Tibial artery (tissue), 4 donors: ENCODE measurements at regions not wholly inside any gene's neighbourhood (a gene's known extent, or its start where the extent isn't known, plus 50 kb on each side); places are given as distances from the start of the nearest gene placed in this dataset.

Source experiments
- DNase-seq, 2 donors: peaks; one replicate each; pipeline ENCODE4 v3.0.0-alpha.2; 2019
- H3K27ac ChIP-seq, 2 donors: fragments of 200-600 bp; sonication (generic) in 1 of 2; 1 replicate in 1 of 2; 2 replicates in 1 of 2; pipeline ENCODE4 v1.5.1; 2018 to 2019; ENCODE audit warnings: mild to moderate bottlenecking in 1 of 2
- H3K27me3 ChIP-seq, 2 donors: fragments of 200-600 bp; sonication (generic) in 1 of 2; one replicate each; pipeline versions ENCODE4 v1.5.1 to v1.6.0; 2016 to 2019
- H3K36me3 ChIP-seq, 3 donors: fragments of 200-600 bp; sonication (generic) in 2 of 3; one replicate each; pipeline ENCODE4 v1.5.1; 2016 to 2019; ENCODE audit warnings: mild to moderate bottlenecking in 2 of 3
- H3K4me1 ChIP-seq, 4 donors: fragments of 200-600 bp; sonication (generic) in 2 of 4; 1 replicate in 3 of 4; 2 replicates in 1 of 4; pipeline ENCODE4 v1.5.1; 2016 to 2019
- H3K4me3 ChIP-seq, 2 donors: fragments of 200-600 bp; sonication (generic) in 1 of 2; 1 replicate in 1 of 2; 2 replicates in 1 of 2; pipeline ENCODE4 v1.5.1; 2018 to 2019; ENCODE audit warnings: mild to moderate bottlenecking in 2 of 2
- H3K9me3 ChIP-seq, 3 donors: fragments of 200-600 bp; sonication (generic) in 1 of 3; one replicate each; pipeline ENCODE4 v1.5.1; 2016 to 2019
- intact Hi-C: fragments of 100-400 bp; cut with DNase I; formaldehyde crosslinking; loops from one replicate; pipeline ENCODE4 v1.15.0; 2023; ENCODE audit warnings: low total_unique reads
- TF ChIP-seq, protein P1 (sequence below), 2 experiments: fragments of 200-600 bp in 1 of 2; fragments of 450-650 bp in 1 of 2; IDR thresholded peaks; one replicate each; pipeline ENCODE4 v1.5.1; 2017 to 2019; ENCODE audit warnings: antibody characterized with exemption in 2 of 2, mild to moderate bottlenecking in 1 of 2, moderate library complexity in 1 of 2

- Histone ChIP-seq H3K27ac (no peak overlapping the region), H3K27me3 (no peaks in the 10 kb centered on the region), H3K4me1 (no peaks in the 10 kb centered on the region), H3K9me3 (no peaks in the 10 kb centered on the region), H3K36me3 (no peaks in the 10 kb centered on the region), H3K4me3 (no peak overlapping the region)
- TF ChIP-seq, protein P1, sequence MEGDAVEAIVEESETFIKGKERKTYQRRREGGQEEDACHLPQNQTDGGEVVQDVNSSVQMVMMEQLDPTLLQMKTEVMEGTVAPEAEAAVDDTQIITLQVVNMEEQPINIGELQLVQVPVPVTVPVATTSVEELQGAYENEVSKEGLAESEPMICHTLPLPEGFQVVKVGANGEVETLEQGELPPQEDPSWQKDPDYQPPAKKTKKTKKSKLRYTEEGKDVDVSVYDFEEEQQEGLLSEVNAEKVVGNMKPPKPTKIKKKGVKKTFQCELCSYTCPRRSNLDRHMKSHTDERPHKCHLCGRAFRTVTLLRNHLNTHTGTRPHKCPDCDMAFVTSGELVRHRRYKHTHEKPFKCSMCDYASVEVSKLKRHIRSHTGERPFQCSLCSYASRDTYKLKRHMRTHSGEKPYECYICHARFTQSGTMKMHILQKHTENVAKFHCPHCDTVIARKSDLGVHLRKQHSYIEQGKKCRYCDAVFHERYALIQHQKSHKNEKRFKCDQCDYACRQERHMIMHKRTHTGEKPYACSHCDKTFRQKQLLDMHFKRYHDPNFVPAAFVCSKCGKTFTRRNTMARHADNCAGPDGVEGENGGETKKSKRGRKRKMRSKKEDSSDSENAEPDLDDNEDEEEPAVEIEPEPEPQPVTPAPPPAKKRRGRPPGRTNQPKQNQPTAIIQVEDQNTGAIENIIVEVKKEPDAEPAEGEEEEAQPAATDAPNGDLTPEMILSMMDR (IDR thresholded peaks at IDR 0.05), result no peak
- no peak for DNase-seq
- intact Hi-C loops, result no loop called here
Measured at GRCh38 chr4:184575306-184575705, 73.9 kb downstream of the CASP3 start.

DNA sequence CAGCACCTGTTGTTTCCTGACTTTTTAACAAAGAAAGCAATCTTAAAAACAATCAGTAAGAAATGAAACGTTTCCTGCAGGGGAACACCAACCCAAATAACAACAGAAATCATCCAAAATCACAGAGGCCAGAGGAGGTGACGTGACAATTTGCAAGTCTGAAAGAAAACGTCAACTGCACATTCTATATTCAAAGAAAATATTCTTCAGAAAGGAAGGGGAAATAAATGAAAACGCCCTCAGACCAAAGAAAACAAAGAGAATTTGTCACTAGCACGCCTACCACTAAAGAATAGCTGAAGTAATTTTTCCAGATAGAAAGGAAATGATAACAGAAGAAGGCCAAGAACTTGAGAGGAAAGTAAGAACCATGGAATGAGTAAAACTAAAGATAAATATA lies 74.4 kb downstream of the CASP3 start:
- H3K4me1 ChIP-seq, result no peaks in the 10 kb centered on the region
- no peaks in the 10 kb centered on the region for H3K36me3 ChIP-seq
- intact Hi-C loops, result no loop called here
- H3K4me3 ChIP-seq, result no peak overlapping the region
- DNase-seq, result no peak
- H3K9me3 ChIP-seq, result no peaks in the 10 kb centered on the region
- no peaks in the 10 kb centered on the region for H3K27me3 ChIP-seq
- H3K27ac ChIP-seq, result no peak overlapping the region
- TF ChIP-seq, protein P1 (IDR thresholded peaks at IDR 0.05), result no peak

GRCh38 chr4:184573701-184574100 lies 75.5 kb downstream of the CASP3 start:
- Histone ChIP-seq H3K4me3 (no peak overlapping the region), H3K9me3 (no peaks in the 10 kb centered on the region), H3K27ac (no peak overlapping the region), H3K4me1 (no peaks in the 10 kb centered on the region), H3K27me3 (no peaks in the 10 kb centered on the region), H3K36me3 (no peaks in the 10 kb centered on the region)
- no peak for DNase-seq
- TF ChIP-seq, protein P1 (IDR thresholded peaks at IDR 0.05), result no peak
- intact Hi-C loops, result no loop called here

DNA sequence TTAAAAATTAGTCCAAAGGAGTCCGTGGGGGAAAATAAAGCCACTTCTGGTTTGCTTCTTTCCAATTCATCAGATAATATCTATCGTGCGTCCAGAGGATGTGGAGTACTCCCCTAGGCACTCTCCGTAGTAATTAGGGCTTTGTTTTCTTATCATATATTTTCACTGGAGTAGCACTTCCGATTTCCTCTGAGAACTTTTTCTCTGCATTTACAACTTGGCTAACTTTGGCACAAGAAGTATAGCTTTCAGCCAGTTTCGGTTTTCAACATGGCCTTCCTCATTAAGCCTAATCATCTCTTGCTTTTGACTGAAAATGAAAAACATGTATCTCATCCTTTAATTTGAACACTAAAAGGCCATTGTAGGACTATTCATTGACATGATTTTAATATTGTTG lies 80.5 kb downstream of the CASP3 start:
- Histone ChIP-seq H3K27me3 (no peaks in the 10 kb centered on the region), H3K27ac (no peak overlapping the region), H3K9me3 (no peaks in the 10 kb centered on the region), H3K4me1 (no peaks in the 10 kb centered on the region), H3K36me3 (no peaks in the 10 kb centered on the region), H3K4me3 (no peak overlapping the region)
- intact Hi-C loops, result no loop called here
- DNase-seq, result no peak
- TF ChIP-seq, protein P1 (IDR thresholded peaks at IDR 0.05), result no peak

- TF ChIP-seq, protein P1 (IDR thresholded peaks at IDR 0.05), result no peak
- Histone ChIP-seq H3K9me3 (no peaks in the 10 kb centered on the region), H3K27ac (no peak overlapping the region), H3K4me3 (no peak overlapping the region), H3K36me3 (no peaks in the 10 kb centered on the region), H3K4me1 (no peaks in the 10 kb centered on the region), H3K27me3 (no peaks in the 10 kb centered on the region)
- DNase-seq, result no peak
- intact Hi-C loops, result no loop called here
Measured at GRCh38 chr4:184563621-184564020, 85.6 kb downstream of the CASP3 start.

GRCh38 chr4:184558996-184559395 lies 84.6 kb upstream of the IRF2 start:
- TF ChIP-seq, protein P1 (IDR thresholded peaks at IDR 0.05), result no peak
- Histone ChIP-seq H3K27me3 (peaks cover 0 to under 1% of the 10 kb centered on the region in 2 donors), H3K4me1 (no peaks in the 10 kb centered on the region), H3K9me3 (no peaks in the 10 kb centered on the region), H3K27ac (no peak overlapping the region), H3K36me3 (no peaks in the 10 kb centered on the region), H3K4me3 (no peak overlapping the region)
- DNase-seq, result no peak
- intact Hi-C loops, result no loop called here
